Left lung (tissue), 4 donors: ENCODE measurements at regions not wholly inside any gene's neighbourhood (a gene's known extent, or its start where the extent isn't known, plus 50 kb on each side); places are given as distances from the start of the nearest gene placed in this dataset.
A peak's percentile ranks its signal among the peaks of the same experiment; 100 is the strongest.
"Not testable (repeated sequence)": the region's sequence is repeated elsewhere in the genome, so short reads cannot be mapped to it uniquely, and the experiment has no call there.

ENCODE experiments used
- ATAC-seq: fragments of 200-7000 bp; cut with Tn5 transposase; one replicate; pipeline ENCODE4 v1.9.1; 2020; ENCODE audit warnings: moderate library complexity
- DNase-seq, 4 donors: peaks; one replicate each; pipeline ENCODE4 v3.0.0-alpha.2; 2013 to 2020
- H3K27ac ChIP-seq, 2 donors: fragments of 200-600 bp; sonication (generic) in 1 of 2; one replicate each; pipeline versions ENCODE4 v1.5.0 to v1.8.0; 2020 to 2021
- H3K27me3 ChIP-seq, 2 donors: fragments of 200-600 bp; sonication (generic) in 1 of 2; one replicate each; pipeline versions ENCODE4 v1.5.0 to v1.8.0; 2020 to 2021
- H3K36me3 ChIP-seq, 2 donors: fragments of 200-600 bp; sonication (generic) in 1 of 2; one replicate each; pipeline versions ENCODE4 v1.5.0 to v1.8.0; 2020 to 2021
- H3K4me1 ChIP-seq, 2 donors: fragments of 200-600 bp; one replicate each; pipeline ENCODE4 v1.8.0; 2021
- H3K4me3 ChIP-seq, 2 donors: fragments of 200-600 bp; sonication (generic) in 1 of 2; one replicate each; pipeline versions ENCODE4 v1.5.0 to v1.8.0; 2020 to 2021; ENCODE audit warnings: mild to moderate bottlenecking in 1 of 2
- H3K9me3 ChIP-seq, 2 donors: fragments of 200-600 bp; sonication (generic) in 1 of 2; one replicate each; pipeline versions ENCODE4 v1.5.0 to v1.8.0; 2020 to 2021
- intact Hi-C, 2 donors: fragments of 100-400 bp; cut with DNase I; formaldehyde crosslinking; loops; one replicate each; pipeline versions ENCODE4 v1.11.2 to v1.14.2; 2022
- TF ChIP-seq, protein P1 (sequence below), 2 donors: fragments of 200-600 bp; sonication (generic) in 1 of 2; IDR thresholded peaks; one replicate each; pipeline versions ENCODE4 v1.5.0 to v1.8.0; 2021; ENCODE audit warnings: antibody characterized with exemption in 2 of 2
- donor health status: DM: no; HTN: yes; CAD: no.
- donor health status: DM: no; HTN: no; CAD: no.

GRCh38 chr1:170424346-170424745 is 107.6 kb upstream of the GORAB start:
- H3K4me1 ChIP-seq = no peaks in the 10 kb centered on the region
- no peak for DNase-seq
- H3K9me3 ChIP-seq = no peaks in the 10 kb centered on the region
- no peaks in the 10 kb centered on the region for H3K27me3 ChIP-seq
- TF ChIP-seq, protein P1, sequence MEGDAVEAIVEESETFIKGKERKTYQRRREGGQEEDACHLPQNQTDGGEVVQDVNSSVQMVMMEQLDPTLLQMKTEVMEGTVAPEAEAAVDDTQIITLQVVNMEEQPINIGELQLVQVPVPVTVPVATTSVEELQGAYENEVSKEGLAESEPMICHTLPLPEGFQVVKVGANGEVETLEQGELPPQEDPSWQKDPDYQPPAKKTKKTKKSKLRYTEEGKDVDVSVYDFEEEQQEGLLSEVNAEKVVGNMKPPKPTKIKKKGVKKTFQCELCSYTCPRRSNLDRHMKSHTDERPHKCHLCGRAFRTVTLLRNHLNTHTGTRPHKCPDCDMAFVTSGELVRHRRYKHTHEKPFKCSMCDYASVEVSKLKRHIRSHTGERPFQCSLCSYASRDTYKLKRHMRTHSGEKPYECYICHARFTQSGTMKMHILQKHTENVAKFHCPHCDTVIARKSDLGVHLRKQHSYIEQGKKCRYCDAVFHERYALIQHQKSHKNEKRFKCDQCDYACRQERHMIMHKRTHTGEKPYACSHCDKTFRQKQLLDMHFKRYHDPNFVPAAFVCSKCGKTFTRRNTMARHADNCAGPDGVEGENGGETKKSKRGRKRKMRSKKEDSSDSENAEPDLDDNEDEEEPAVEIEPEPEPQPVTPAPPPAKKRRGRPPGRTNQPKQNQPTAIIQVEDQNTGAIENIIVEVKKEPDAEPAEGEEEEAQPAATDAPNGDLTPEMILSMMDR (IDR thresholded peaks at IDR 0.05) = no peak
- intact Hi-C loops = no loop called here
- no peak overlapping the region for H3K4me3 ChIP-seq
- no peak overlapping the region for H3K27ac ChIP-seq
- H3K36me3 ChIP-seq = no peaks in the 10 kb centered on the region
- no peak for ATAC-seq

- H3K4me1 ChIP-seq = no peaks in the 10 kb centered on the region
- intact Hi-C loops = no loop called here
- no peak overlapping the region for H3K4me3 ChIP-seq
- DNase-seq (no peak), ATAC-seq (no peak)
- TF ChIP-seq, protein P1 (IDR thresholded peaks at IDR 0.05) = no peak
- H3K27me3 ChIP-seq = no peaks in the 10 kb centered on the region
- H3K27ac ChIP-seq = no peak overlapping the region
- no peaks in the 10 kb centered on the region for H3K9me3 ChIP-seq
- H3K36me3 ChIP-seq = no peaks in the 10 kb centered on the region
These were observed 105.4 kb upstream of the GORAB start for GRCh38 chr1:170426596-170426995.

DNA sequence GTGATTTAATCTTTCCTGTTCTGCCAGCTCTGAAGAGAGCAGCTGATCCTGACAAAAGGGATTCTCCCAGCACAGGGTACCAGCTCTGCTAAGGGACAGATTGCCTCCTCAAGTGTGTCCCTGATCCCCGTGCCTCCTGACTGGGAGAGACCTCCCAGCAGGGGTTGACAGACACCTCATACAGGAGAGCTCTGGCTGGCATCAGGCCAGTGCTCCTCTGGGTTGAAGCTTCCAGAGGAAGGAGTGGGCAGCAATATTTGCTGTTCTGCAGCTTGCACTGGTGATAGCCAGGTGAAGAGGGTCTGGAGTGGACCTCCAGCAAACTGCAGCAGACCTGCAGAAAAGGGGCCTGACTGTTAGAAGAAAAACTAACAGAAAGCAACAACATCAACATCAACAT is 105.0 kb upstream of the GORAB start:
- ATAC-seq, H3K27ac ChIP-seq, H3K4me3 ChIP-seq, H3K36me3 ChIP-seq, H3K27me3 ChIP-seq, H3K4me1 ChIP-seq, H3K9me3 ChIP-seq, intact Hi-C loops, DNase-seq: not testable (repeated sequence)

GRCh38 chr1:170436928-170437327 is 95.0 kb upstream of the GORAB start:
- H3K4me1 ChIP-seq = no peaks in the 10 kb centered on the region
- no peak overlapping the region for H3K4me3 ChIP-seq
- TF ChIP-seq, protein P1 (IDR thresholded peaks at IDR 0.05) = no peak
- no peaks in the 10 kb centered on the region for H3K36me3 ChIP-seq
- intact Hi-C loops = no loop called here
- ATAC-seq = no peak
- no peak overlapping the region for H3K27ac ChIP-seq
- no peaks in the 10 kb centered on the region for H3K27me3 ChIP-seq
- no peak for DNase-seq
- no peaks in the 10 kb centered on the region for H3K9me3 ChIP-seq

DNA sequence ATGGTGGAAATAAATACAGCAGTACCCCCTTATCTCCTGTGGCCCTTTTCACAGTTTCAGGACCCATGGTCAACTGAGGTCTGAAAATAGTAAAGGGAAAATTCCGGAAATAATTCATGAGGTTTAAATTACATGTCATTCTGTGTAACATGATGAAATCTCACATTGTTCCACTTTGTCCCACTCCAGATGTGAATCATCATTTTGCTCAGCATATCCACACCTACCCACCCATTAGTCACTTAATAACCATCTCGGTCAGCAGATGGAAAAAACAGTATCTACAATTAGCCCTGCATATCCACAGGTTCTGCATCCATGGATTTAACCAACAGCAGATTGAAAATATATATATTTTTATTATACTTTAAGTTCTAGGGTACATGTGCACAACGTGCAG is 86.9 kb upstream of the GORAB start:
- no peaks in the 10 kb centered on the region for H3K27me3 ChIP-seq
- H3K27ac ChIP-seq = no peak overlapping the region
- H3K9me3 ChIP-seq = no peaks in the 10 kb centered on the region
- intact Hi-C loops = no loop called here
- H3K36me3 ChIP-seq = no peaks in the 10 kb centered on the region
- DNase-seq (no peak), ATAC-seq (no peak)
- H3K4me3 ChIP-seq = no peak overlapping the region
- no peaks in the 10 kb centered on the region for H3K4me1 ChIP-seq
- TF ChIP-seq, protein P1 (IDR thresholded peaks at IDR 0.05) = no peak

- intact Hi-C loops = no loop called here
- DNase-seq = no peak
- no peaks in the 10 kb centered on the region for H3K9me3 ChIP-seq
- no peaks in the 10 kb centered on the region for H3K27me3 ChIP-seq
- ATAC-seq = no peak
- no peaks in the 10 kb centered on the region for H3K36me3 ChIP-seq
- no peak overlapping the region for H3K4me3 ChIP-seq
- H3K27ac ChIP-seq = no peak overlapping the region
- H3K4me1 ChIP-seq = no peaks in the 10 kb centered on the region
- TF ChIP-seq, protein P1 (IDR thresholded peaks at IDR 0.05) = no peak
These were observed 83.3 kb upstream of the GORAB start for GRCh38 chr1:170448661-170449158.

DNA sequence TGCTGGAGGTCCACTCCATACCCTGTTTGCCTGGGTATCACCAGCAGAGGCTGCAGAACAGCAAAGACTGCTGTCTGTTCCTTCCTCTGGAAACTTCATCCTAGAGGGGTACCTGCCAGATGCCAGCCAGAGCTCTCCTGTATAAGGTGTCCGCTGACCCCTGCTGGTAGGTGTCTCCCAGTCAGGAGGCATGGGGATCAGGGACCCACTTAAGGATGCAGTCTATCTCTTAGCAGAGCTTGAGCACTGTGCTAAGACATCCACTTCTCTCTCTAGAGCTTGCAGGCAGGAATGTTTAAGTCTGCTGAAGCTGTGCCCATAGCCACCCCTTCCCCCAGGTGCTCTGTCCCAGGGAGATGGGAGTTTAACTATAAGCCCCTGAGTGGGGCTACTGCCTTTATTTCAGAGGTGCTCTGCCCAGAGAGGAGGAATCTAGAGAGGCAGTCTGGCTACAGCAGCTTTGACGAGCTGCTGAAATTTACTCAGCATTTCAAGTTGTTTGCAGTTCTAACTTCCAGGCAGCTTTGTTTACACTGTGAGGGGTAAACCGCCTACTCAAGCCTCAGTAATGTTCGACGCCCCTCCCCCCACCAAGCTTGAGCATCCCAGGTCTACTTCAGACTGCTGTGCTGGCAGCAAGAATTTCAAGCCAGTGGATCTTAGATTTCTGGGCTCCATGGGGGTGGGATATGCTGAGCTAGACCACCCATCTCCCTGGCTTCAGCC is 74.5 kb upstream of the GORAB start:
- H3K27me3 ChIP-seq, H3K36me3 ChIP-seq, H3K27ac ChIP-seq, H3K4me1 ChIP-seq, H3K9me3 ChIP-seq, H3K4me3 ChIP-seq, intact Hi-C loops: not testable (repeated sequence)
- peak in 3 of 4 donors; percentile 39 to 72 (median 41) for DNase-seq
- ATAC-seq = peak; percentile 96
